Activated T-cell treated with anti-CD3 and anti-CD28 coated beads, Interleukin-2, amount 50 U/mL, for 72 hours (primary cell): ENCODE measurements at regions not wholly inside any gene's neighbourhood (a gene's known extent, or its start where the extent isn't known, plus 50 kb on each side); places are given as distances from the start of the nearest gene placed in this dataset.

ENCODE experiments used
- ATAC-seq, 2 donors: fragments of 150-1000 bp; cut with Tn5 transposase; replicated peaks in 1 of 2; 2 replicates each; pipeline ENCODE4 v1.10.0; 2021; ENCODE audit warnings: moderate library complexity in 2 of 2, mild to moderate bottlenecking in 1 of 2
- DNase-seq, 2 donors: peaks; one replicate each; pipeline ENCODE4 v3.0.0; 2021 to 2022; ENCODE audit warnings: mixed read lengths in 1 of 2
- H3K27ac Mint-ChIP-seq: one replicate; pipeline ENCODE4 v1.8.0; 2022; ENCODE audit warnings: mild to moderate bottlenecking, moderate library complexity, mixed read lengths
- H3K27me3 Mint-ChIP-seq: one replicate; pipeline ENCODE4 v1.8.0; 2022; ENCODE audit warnings: low read depth, mixed read lengths
- H3K36me3 Mint-ChIP-seq, 2 donors: one replicate each; pipeline ENCODE4 v1.8.0; 2022; ENCODE audit warnings: mixed read lengths in 2 of 2, mild to moderate bottlenecking in 1 of 2; ENCODE audit not compliant: insufficient read depth in 2 of 2
- H3K4me1 Mint-ChIP-seq: one replicate; pipeline ENCODE4 v1.8.0; 2022; ENCODE audit warnings: low read depth, mixed read lengths
- H3K4me3 Mint-ChIP-seq, 2 donors: one replicate each; pipeline ENCODE4 v1.8.0; 2022; ENCODE audit warnings: mild to moderate bottlenecking in 2 of 2, mixed read lengths in 2 of 2, moderate library complexity in 2 of 2
- H3K9me3 Mint-ChIP-seq, 2 donors: one replicate each; pipeline ENCODE4 v1.8.0; 2022; ENCODE audit warnings: mixed read lengths in 2 of 2

- no peaks in the 10 kb centered on the region for H3K36me3 Mint-ChIP-seq
- H3K27ac Mint-ChIP-seq = peak overlapping the region; percentile 5
- peaks cover 0 to 2% of the 10 kb centered on the region in 2 donors for H3K9me3 Mint-ChIP-seq
- ATAC-seq (no peak), DNase-seq (no peak)
- peaks cover 14% of the 10 kb centered on the region for H3K4me1 Mint-ChIP-seq
- no peaks in the 10 kb centered on the region for H3K27me3 Mint-ChIP-seq
- no peak overlapping the region for H3K4me3 Mint-ChIP-seq
Observed at GRCh38 chr14:56490379-56490778, 89.2 kb upstream of the TMEM260 start.

- H3K27ac Mint-ChIP-seq = no peak overlapping the region
Observed at GRCh38 chr14:56491299-56492285, 88.0 kb upstream of the TMEM260 start.

GRCh38 chr14:56494167-56494566 is 85.4 kb upstream of the TMEM260 start:
- Mint-ChIP-seq H3K27me3 (no peaks in the 10 kb centered on the region), H3K4me1 (peaks cover 14% of the 10 kb centered on the region), H3K9me3 (peaks cover 0 to 2% of the 10 kb centered on the region in 2 donors), H3K4me3 (no peak overlapping the region), H3K27ac (no peak overlapping the region), H3K36me3 (no peaks in the 10 kb centered on the region)
- no peak for DNase-seq
- ATAC-seq = no peak

More at GRCh38 chr14:56491299-56492285, 88.0 kb upstream of the TMEM260 start:
- Mint-ChIP-seq H3K36me3 (no peaks in the 10 kb centered on the region), H3K4me3 (no peak overlapping the region), H3K4me1 (peaks cover 14% of the 10 kb centered on the region), H3K27me3 (no peaks in the 10 kb centered on the region), H3K9me3 (peaks cover 0 to 2% of the 10 kb centered on the region in 2 donors)
- peak; percentile 34 to 40 for DNase-seq
- ATAC-seq = peak; percentile 72 to 79

- no peak overlapping the region for H3K4me3 Mint-ChIP-seq
- DNase-seq (no peak), ATAC-seq (no peak)
- no peaks in the 10 kb centered on the region for H3K4me1 Mint-ChIP-seq
- H3K27me3 Mint-ChIP-seq = no peaks in the 10 kb centered on the region
- no peak overlapping the region for H3K27ac Mint-ChIP-seq
- H3K9me3 Mint-ChIP-seq = no peaks in the 10 kb centered on the region
- no peaks in the 10 kb centered on the region for H3K36me3 Mint-ChIP-seq
Observed at GRCh38 chr14:56498112-56498511, 81.5 kb upstream of the TMEM260 start.

- Mint-ChIP-seq H3K4me3 (no peak overlapping the region), H3K4me1 (no peaks in the 10 kb centered on the region), H3K36me3 (no peaks in the 10 kb centered on the region), H3K27ac (no peak overlapping the region), H3K27me3 (peaks cover 8% of the 10 kb centered on the region), H3K9me3 (no peaks in the 10 kb centered on the region)
- ATAC-seq (no peak), DNase-seq (no peak)
Observed at GRCh38 chr14:56501909-56502530, 77.6 kb upstream of the TMEM260 start.

- H3K36me3 Mint-ChIP-seq = no peaks in the 10 kb centered on the region
- H3K4me3 Mint-ChIP-seq = no peak overlapping the region
- DNase-seq (no peak), ATAC-seq (no peak)
- H3K4me1 Mint-ChIP-seq = no peaks in the 10 kb centered on the region
- no peaks in the 10 kb centered on the region for H3K9me3 Mint-ChIP-seq
- H3K27ac Mint-ChIP-seq = no peak overlapping the region
- H3K27me3 Mint-ChIP-seq = peaks cover 8% of the 10 kb centered on the region
Observed at GRCh38 chr14:56505361-56505760, 74.2 kb upstream of the TMEM260 start.

- Mint-ChIP-seq H3K27ac (no peak overlapping the region), H3K9me3 (peaks cover 0 to 1% of the 10 kb centered on the region in 2 donors), H3K36me3 (no peaks in the 10 kb centered on the region), H3K4me3 (no peak overlapping the region), H3K4me1 (peaks cover 13% of the 10 kb centered on the region), H3K27me3 (no peaks in the 10 kb centered on the region)
- no peak for DNase-seq
- no peak for ATAC-seq
Observed at GRCh38 chr14:56512521-56512920, 67.1 kb upstream of the TMEM260 start.

GRCh38 chr14:56514663-56515371 is 64.8 kb upstream of the TMEM260 start:
- DNase-seq (peak; percentile 17 to 33), ATAC-seq (peak; percentile 69 to 84)
- no peak overlapping the region for H3K4me3 Mint-ChIP-seq
- peaks cover 18% of the 10 kb centered on the region for H3K27me3 Mint-ChIP-seq
- H3K36me3 Mint-ChIP-seq = no peaks in the 10 kb centered on the region
- H3K4me1 Mint-ChIP-seq = peaks cover 13% of the 10 kb centered on the region
- peaks cover 0 to 1% of the 10 kb centered on the region in 2 donors for H3K9me3 Mint-ChIP-seq
- no peak overlapping the region for H3K27ac Mint-ChIP-seq

- peaks cover 0 to 1% of the 10 kb centered on the region in 2 donors for H3K9me3 Mint-ChIP-seq
- H3K4me3 Mint-ChIP-seq = no peak overlapping the region
- ATAC-seq (peak; percentile 64 to 72), DNase-seq (no peak)
- peaks cover 13% of the 10 kb centered on the region for H3K4me1 Mint-ChIP-seq
- H3K36me3 Mint-ChIP-seq = no peaks in the 10 kb centered on the region
- no peak overlapping the region for H3K27ac Mint-ChIP-seq
- peaks cover 26% of the 10 kb centered on the region for H3K27me3 Mint-ChIP-seq
Observed at GRCh38 chr14:56515739-56516138, 63.9 kb upstream of the TMEM260 start.

GRCh38 chr14:56522403-56522802 is 57.2 kb upstream of the TMEM260 start:
- Mint-ChIP-seq H3K36me3 (no peaks in the 10 kb centered on the region), H3K4me1 (no peaks in the 10 kb centered on the region), H3K4me3 (no peak overlapping the region), H3K27ac (no peak overlapping the region), H3K9me3 (peaks cover 0 to 2% of the 10 kb centered on the region in 2 donors), H3K27me3 (peaks cover 49% of the 10 kb centered on the region)
- DNase-seq = no peak
- no peak for ATAC-seq

GRCh38 chr14:56524971-56525677 is 54.5 kb upstream of the TMEM260 start:
- H3K4me1 Mint-ChIP-seq = no peaks in the 10 kb centered on the region
- H3K27ac Mint-ChIP-seq = no peak overlapping the region
- no peak overlapping the region for H3K4me3 Mint-ChIP-seq
- ATAC-seq (no peak), DNase-seq (no peak)
- no peaks in the 10 kb centered on the region for H3K36me3 Mint-ChIP-seq
- H3K27me3 Mint-ChIP-seq = peaks cover 29% of the 10 kb centered on the region
- peaks cover 0 to 2% of the 10 kb centered on the region in 2 donors for H3K9me3 Mint-ChIP-seq

- H3K27ac Mint-ChIP-seq = no peak overlapping the region
- H3K36me3 Mint-ChIP-seq = no peaks in the 10 kb centered on the region
- H3K4me3 Mint-ChIP-seq = no peak overlapping the region
- H3K4me1 Mint-ChIP-seq = no peaks in the 10 kb centered on the region
- no peaks in the 10 kb centered on the region for H3K9me3 Mint-ChIP-seq
- H3K27me3 Mint-ChIP-seq = peaks cover 24% of the 10 kb centered on the region
- ATAC-seq (no peak), DNase-seq (no peak)
Observed at GRCh38 chr14:56528927-56529326, 50.7 kb upstream of the TMEM260 start.
